Forelimb muscle (tissue), 1 donor: ENCODE measurements at regions not wholly inside any gene's neighbourhood (a gene's known extent, or its start where the extent isn't known, plus 50 kb on each side); places are given as distances from the start of the nearest gene placed in this dataset.

Experiments
- DNase-seq: peaks from one replicate; pipeline ENCODE4 v3.0.0-alpha.2; 2013; ENCODE audit warnings: low read depth

- DNase-seq: no peak
Measured at GRCh38 chr5:68924481-68925145, 169.2 kb upstream of the SLC30A5 start.

- DNase-seq: no peak
Measured at GRCh38 chr5:68928617-68929302, 165.1 kb upstream of the SLC30A5 start.

GRCh38 chr5:68930139-68930538, 163.7 kb upstream of the SLC30A5 start:
- no peak for DNase-seq

- no peak for DNase-seq
Measured at GRCh38 chr5:68932830-68933434, 160.9 kb upstream of the SLC30A5 start.

GRCh38 chr5:68942169-68942568, 151.6 kb upstream of the SLC30A5 start:
- no peak for DNase-seq

- DNase-seq: no peak
Measured at GRCh38 chr5:68946728-68947127, 147.1 kb upstream of the SLC30A5 start.

- no peak for DNase-seq
Measured at GRCh38 chr5:68947986-68948385, 145.8 kb upstream of the SLC30A5 start.

GRCh38 chr5:68949256-68949655, 144.6 kb upstream of the SLC30A5 start:
- no peak for DNase-seq

- no peak for DNase-seq
Measured at GRCh38 chr5:68949711-68950110, 144.1 kb upstream of the SLC30A5 start.

- DNase-seq: no peak
Measured at GRCh38 chr5:68950125-68950524, 143.7 kb upstream of the SLC30A5 start.

GRCh38 chr5:68950930-68951329, 142.9 kb upstream of the SLC30A5 start:
- no peak for DNase-seq

- DNase-seq: peak; percentile 28
Measured at GRCh38 chr5:68953231-68953874, 140.5 kb upstream of the SLC30A5 start.

GRCh38 chr5:68953875-68954617, 139.8 kb upstream of the SLC30A5 start:
- peak; percentile 75 for DNase-seq

GRCh38 chr5:68954618-68954910, 139.2 kb upstream of the SLC30A5 start:
- no peak for DNase-seq

- DNase-seq: no peak
Measured at GRCh38 chr5:68957591-68957990, 136.2 kb upstream of the SLC30A5 start.

GRCh38 chr5:68958428-68958827, 135.4 kb upstream of the SLC30A5 start:
- no peak for DNase-seq

- DNase-seq: no peak
Measured at GRCh38 chr5:68960456-68960855, 133.4 kb upstream of the SLC30A5 start.

- DNase-seq: no peak
Measured at GRCh38 chr5:68960961-68961360, 132.9 kb upstream of the SLC30A5 start.

- DNase-seq: no peak
Measured at GRCh38 chr5:68961762-68962161, 132.1 kb upstream of the SLC30A5 start.

GRCh38 chr5:68962757-68963484, 130.9 kb upstream of the SLC30A5 start:
- DNase-seq: peak; percentile 49

- DNase-seq: no peak
Measured at GRCh38 chr5:68964679-68965078, 129.1 kb upstream of the SLC30A5 start.
